ENCODE measurements at regions not wholly inside any gene's neighbourhood (a gene's known extent, or its start where the extent isn't known, plus 50 kb on each side); places are given as distances from the start of the nearest gene placed in this dataset.
A peak's percentile ranks its signal among the peaks of the same experiment; 100 is the strongest.

DNA sequence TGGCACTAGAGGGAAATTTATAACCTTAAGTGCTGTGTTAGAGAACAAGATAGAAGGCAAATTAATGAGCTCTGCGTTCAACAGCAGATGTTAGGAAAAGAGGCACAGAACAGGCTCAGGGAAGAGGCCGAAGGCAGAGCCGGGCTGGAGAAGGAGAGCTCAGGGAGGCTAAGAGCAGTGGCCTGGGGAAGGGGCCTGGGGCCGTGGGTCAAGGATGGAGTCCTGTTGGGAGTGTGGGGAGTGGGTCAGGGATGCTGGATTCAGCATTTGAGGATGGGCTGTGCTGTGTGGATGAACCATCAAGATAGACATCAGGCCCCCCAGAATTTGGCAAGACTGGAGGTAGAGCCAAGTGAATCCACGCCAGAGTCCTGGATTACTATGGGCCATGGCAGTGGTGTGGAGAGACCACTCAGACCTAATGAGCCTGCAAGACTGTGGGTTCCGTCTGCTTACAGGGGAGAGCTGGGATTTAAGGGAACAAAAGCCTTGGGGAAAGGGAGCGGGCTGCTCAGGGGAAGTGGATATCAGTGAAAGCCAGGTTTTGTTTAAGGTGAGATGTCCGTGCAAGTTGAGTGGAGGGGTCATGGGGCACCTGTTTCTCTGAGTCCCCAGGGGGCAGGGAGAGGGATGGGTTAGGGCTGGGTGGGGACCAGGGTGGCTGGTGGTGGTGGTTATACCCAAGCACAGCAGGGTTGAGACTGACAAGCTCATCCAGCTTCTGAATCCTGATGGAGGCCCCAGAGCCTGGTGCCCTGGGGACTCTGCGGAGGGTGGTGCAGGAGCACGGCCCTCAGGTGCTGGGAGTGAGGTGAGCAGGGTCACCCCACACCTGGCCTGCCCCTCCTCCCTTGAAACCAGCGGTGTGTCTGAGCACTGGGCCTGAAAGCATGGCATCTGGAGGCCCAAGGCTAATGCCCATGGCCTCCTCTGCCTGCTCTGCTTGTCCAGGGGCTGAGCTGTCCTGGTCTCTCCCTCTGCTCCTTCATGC lies 101.7 kb downstream of the BMS1 start:
- peaks cover 0 to 2% of the 10 kb centered on the region in 2 donors for H3K27me3 Mint-ChIP-seq
- CTCF ChIA-PET = no interaction called here
- Histone ChIP-seq H3K9me3 (no peaks in the 10 kb centered on the region), H3K4me1 (ENCODE audit: control insufficient read depth in 1 of 2, extremely low read depth in 1 of 2, insufficient read depth in 2 of 2, low read length in 2 of 2) (no peaks in the 10 kb centered on the region), H3K36me3 (ENCODE audit: control insufficient read depth in 2 of 2, extremely low read depth in 1 of 2, insufficient read depth in 1 of 2, low read length in 1 of 2) (no peaks in the 10 kb centered on the region), H3K27me3 (replicated peaks in 1 of 2; ENCODE audit: control insufficient read depth in 2 of 2, extremely low read depth in 1 of 2, insufficient read depth in 2 of 2, low read length in 1 of 2) (peaks cover 0 to 20% of the 10 kb centered on the region in 2 experiments), H3K27ac (ENCODE audit: low read length) (no peak overlapping the region), H3K4me3 (ENCODE audit: control insufficient read depth in 1 of 2, extremely low read depth in 1 of 2, low read length in 1 of 2) (no peak overlapping the region)
- H3K4me3 Mint-ChIP-seq = no peak overlapping the region
- DNase-seq (no peak), ATAC-seq (replicated peaks in 1 of 4) (no peak)
- WGBS (ENCODE audit: insufficient coverage) = 75% methylated on average over 9 of the region's 11 CpGs
- POLR2A ChIA-PET = no interaction called here
- no peaks in the 10 kb centered on the region for H3K36me3 Mint-ChIP-seq
- no peaks in the 10 kb centered on the region for H3K4me1 Mint-ChIP-seq
- H3K27ac Mint-ChIP-seq = no peak overlapping the region
- H3K9me3 Mint-ChIP-seq = peaks cover 14 to 20% (median 14%) of the 10 kb centered on the region in 3 donors

DNA sequence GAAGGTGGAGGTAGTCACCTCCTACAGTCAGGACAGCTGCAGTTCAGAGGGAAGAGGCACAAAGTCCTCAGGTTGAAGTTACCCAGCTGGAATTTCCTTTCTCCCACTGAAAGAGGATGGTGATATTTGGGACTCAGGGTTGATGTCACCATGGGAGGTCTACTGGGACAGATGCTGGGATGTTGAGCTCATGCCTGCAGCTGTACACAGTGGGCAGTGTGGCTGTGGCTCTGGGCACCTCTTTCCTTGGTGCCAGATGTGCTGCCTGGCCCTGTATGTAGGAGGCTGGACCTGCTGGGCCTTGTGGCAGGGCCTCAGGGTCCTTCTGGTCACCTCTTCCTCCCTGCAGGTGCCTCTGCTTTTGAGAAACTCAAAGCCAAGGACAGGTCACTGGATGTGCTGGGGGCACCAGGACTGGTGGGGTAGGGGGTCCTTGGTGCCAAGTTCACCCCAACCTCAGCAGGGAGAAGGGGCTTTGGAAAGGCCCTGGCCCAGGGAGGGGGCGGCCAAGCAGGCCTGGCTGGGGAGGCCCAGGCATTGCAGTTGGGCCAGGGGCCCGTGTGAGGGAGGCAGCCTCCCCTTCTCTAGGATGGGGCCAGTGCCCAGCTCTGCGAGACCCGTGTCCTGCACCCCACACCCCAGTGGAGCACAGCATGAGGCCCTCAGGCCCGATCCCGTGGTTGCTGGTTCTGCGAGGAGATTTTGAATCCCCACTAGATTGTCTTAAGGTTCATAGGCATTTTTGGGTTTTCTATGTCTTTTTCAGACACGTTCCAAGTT lies 103.1 kb downstream of the BMS1 start:
- no peaks in the 10 kb centered on the region for H3K36me3 ChIP-seq (ENCODE audit: control insufficient read depth in 2 of 2, extremely low read depth in 1 of 2, insufficient read depth in 1 of 2, low read length in 1 of 2)
- Mint-ChIP-seq H3K4me1 (no peaks in the 10 kb centered on the region), H3K4me3 (no peak overlapping the region), H3K9me3 (peaks cover 14 to 20% (median 14%) of the 10 kb centered on the region in 3 donors), H3K27me3 (peaks cover 0 to 2% of the 10 kb centered on the region in 2 donors), H3K36me3 (no peaks in the 10 kb centered on the region), H3K27ac (no peak overlapping the region)
- DNase-seq (no peak), ATAC-seq (replicated peaks in 1 of 4) (no peak)
- peaks cover 0 to 7% of the 10 kb centered on the region in 2 experiments for H3K27me3 ChIP-seq (replicated peaks in 1 of 2; ENCODE audit: control insufficient read depth in 2 of 2, extremely low read depth in 1 of 2, insufficient read depth in 2 of 2, low read length in 1 of 2)
- ChIA-PET POLR2A (no interaction called here), CTCF (no interaction called here)
- no peaks in the 10 kb centered on the region for H3K4me1 ChIP-seq (ENCODE audit: control insufficient read depth in 1 of 2, extremely low read depth in 1 of 2, insufficient read depth in 2 of 2, low read length in 2 of 2)
- H3K4me3 ChIP-seq (ENCODE audit: control insufficient read depth in 1 of 2, extremely low read depth in 1 of 2, low read length in 1 of 2) = no peak overlapping the region
- WGBS (ENCODE audit: insufficient coverage) = 78% methylated on average over 5 of the region's 8 CpGs
- no peaks in the 10 kb centered on the region for H3K9me3 ChIP-seq
- no peak overlapping the region for H3K27ac ChIP-seq (ENCODE audit: low read length)

DNA sequence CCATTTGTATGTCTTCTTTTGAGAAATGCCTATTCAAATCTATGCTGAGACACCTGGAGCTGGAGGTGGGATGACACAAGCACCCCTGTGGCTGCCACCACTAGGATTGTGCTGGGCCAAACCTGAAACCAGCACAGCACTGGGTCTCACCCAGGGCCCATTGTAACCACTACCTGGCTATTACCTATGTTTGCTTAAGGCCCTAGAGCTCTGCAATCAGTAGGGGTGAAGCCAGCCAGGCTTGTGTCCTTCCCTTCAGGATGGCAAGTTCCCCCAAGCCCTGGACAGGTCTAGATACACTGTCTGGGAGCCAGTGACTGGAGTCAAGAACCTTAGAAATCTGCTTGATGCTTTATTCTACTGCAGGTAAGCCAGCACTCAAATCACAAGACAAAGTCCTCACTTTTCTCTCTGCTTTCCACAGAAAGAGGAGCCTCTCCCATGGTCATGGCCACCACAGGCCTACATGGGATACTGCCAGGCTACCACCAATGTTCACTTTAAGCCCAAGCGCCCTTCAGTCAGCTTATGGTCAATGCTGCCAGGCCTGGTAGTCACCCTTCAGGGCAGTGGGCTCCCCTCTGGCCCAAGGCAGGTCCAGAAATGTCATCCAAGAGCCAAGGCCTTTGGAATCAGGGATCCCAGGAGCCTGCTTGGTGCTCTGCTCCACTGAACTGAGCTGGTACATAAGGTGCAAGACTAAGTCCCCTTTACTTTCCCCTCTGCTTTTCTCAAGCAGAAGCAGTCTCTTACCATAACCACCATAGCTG lies 105.3 kb downstream of the BMS1 start:
- POLR2A ChIA-PET = no interaction called here
- 38% methylated on average over 1 of the region's 1 CpG for WGBS (ENCODE audit: insufficient coverage)

DNA sequence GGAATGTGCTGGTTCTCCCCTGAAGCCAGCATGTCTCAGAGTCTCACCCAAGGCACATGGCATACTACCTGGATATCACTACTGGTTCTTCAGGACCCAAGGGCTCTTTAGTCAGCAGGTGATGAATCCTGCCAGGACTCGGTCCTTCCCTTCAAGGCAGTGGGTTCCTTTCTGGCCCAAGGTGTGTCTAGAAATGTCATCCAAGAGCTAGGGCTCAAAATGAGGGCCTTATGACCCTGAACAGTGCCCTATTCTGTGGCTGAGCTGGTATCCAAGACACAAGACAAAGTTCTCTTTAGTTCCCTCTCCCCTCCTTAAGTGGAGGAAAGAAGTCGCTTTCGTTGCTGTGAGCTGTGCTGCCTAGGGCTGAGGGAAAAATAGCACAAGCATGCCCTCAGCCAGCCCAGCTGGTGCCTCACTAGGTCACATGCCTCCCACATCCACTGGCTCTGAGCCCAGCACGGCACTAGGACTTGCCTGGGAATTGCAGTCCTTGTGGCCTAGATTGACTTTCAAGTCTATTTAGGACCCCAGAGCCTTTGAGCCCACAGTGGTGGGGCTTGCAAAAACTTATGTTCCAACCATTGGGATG lies 106.0 kb downstream of the BMS1 start:
- H3K4me3 Mint-ChIP-seq = no peak overlapping the region
- 0% methylated on average over 1 of the region's 4 CpGs for WGBS (ENCODE audit: insufficient coverage)

More for the DNA sequence above, 105.3 kb downstream of the BMS1 start:
- Histone ChIP-seq H3K4me3 (ENCODE audit: control insufficient read depth in 1 of 2, extremely low read depth in 1 of 2, low read length in 1 of 2) (no peak overlapping the region), H3K27me3 (replicated peaks in 1 of 2; ENCODE audit: control insufficient read depth in 2 of 2, extremely low read depth in 1 of 2, insufficient read depth in 2 of 2, low read length in 1 of 2) (peaks cover 0 to 5% of the 10 kb centered on the region in 2 experiments), H3K4me1 (ENCODE audit: control insufficient read depth in 1 of 2, extremely low read depth in 1 of 2, insufficient read depth in 2 of 2, low read length in 2 of 2) (no peaks in the 10 kb centered on the region), H3K27ac (ENCODE audit: low read length) (no peak overlapping the region), H3K9me3 (no peaks in the 10 kb centered on the region), H3K36me3 (ENCODE audit: control insufficient read depth in 2 of 2, extremely low read depth in 1 of 2, insufficient read depth in 1 of 2, low read length in 1 of 2) (no peaks in the 10 kb centered on the region)
- ATAC-seq (replicated peaks in 1 of 4) = no peak
- Mint-ChIP-seq H3K27me3 (peaks cover 5% of the 10 kb centered on the region in 2 donors), H3K9me3 (peaks cover 3 to 4% (median 3%) of the 10 kb centered on the region in 3 donors), H3K27ac (no peak overlapping the region), H3K36me3 (no peaks in the 10 kb centered on the region), H3K4me3 (no peak overlapping the region), H3K4me1 (no peaks in the 10 kb centered on the region)
- peak in 1 of 35 experiments; percentile 2 for DNase-seq
- CTCF ChIA-PET = no interaction called here

DNA sequence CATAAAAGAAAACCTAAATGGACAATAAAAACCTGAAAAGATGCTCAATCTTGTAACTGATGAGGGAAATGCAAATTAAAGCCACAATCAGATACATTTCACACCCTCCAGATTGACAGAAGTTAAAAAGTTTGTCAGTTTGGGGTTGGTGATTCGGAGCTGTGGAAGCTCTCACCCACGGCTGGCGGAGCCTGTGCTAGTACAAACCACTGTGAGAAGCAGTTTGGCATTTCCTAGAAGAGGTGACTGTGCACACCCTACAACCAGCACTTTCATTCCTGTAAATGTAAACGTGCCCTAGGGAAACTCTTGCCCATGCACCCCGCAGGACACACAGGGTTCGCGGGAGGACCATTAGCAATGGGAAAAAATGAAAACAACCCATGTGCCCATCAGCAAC lies 114.1 kb downstream of the BMS1 start:
- H3K27me3 ChIP-seq (replicated peaks in 1 of 2; ENCODE audit: control insufficient read depth in 2 of 2, extremely low read depth in 1 of 2, insufficient read depth in 2 of 2, low read length in 1 of 2) = peaks cover 0 to 38% of the 10 kb centered on the region in 2 experiments
- Mint-ChIP-seq H3K27me3 (peaks cover 41 to 43% of the 10 kb centered on the region in 2 donors), H3K9me3 (peaks cover 6 to 9% (median 8%) of the 10 kb centered on the region in 3 donors), H3K4me3 (peak overlapping the region in 1 of 3 donors; percentile 42), H3K36me3 (peaks cover 5% of the 10 kb centered on the region), H3K27ac (no peak overlapping the region), H3K4me1 (peaks cover 2 to 9% (median 5%) of the 10 kb centered on the region in 3 donors)
- DNase-seq (no peak), ATAC-seq (replicated peaks in 1 of 4) (no peak)
- no peaks in the 10 kb centered on the region for H3K36me3 ChIP-seq (ENCODE audit: control insufficient read depth in 2 of 2, extremely low read depth in 1 of 2, insufficient read depth in 1 of 2, low read length in 1 of 2)
- no peak overlapping the region for H3K27ac ChIP-seq (ENCODE audit: low read length)
- H3K4me3 ChIP-seq (ENCODE audit: control insufficient read depth in 1 of 2, extremely low read depth in 1 of 2, low read length in 1 of 2) = no peak overlapping the region
- ChIA-PET CTCF (no interaction called here), POLR2A (no interaction called here)
- 0% methylated on average over 1 of the region's 7 CpGs for WGBS (ENCODE audit: insufficient coverage)
- H3K9me3 ChIP-seq = no peaks in the 10 kb centered on the region
- H3K4me1 ChIP-seq (ENCODE audit: control insufficient read depth in 1 of 2, extremely low read depth in 1 of 2, insufficient read depth in 2 of 2, low read length in 2 of 2) = no peaks in the 10 kb centered on the region

More for the DNA sequence above, 106.0 kb downstream of the BMS1 start:
- Histone ChIP-seq H3K36me3 (ENCODE audit: control insufficient read depth in 2 of 2, extremely low read depth in 1 of 2, insufficient read depth in 1 of 2, low read length in 1 of 2) (no peaks in the 10 kb centered on the region), H3K4me1 (ENCODE audit: control insufficient read depth in 1 of 2, extremely low read depth in 1 of 2, insufficient read depth in 2 of 2, low read length in 2 of 2) (no peaks in the 10 kb centered on the region), H3K27me3 (replicated peaks in 1 of 2; ENCODE audit: control insufficient read depth in 2 of 2, extremely low read depth in 1 of 2, insufficient read depth in 2 of 2, low read length in 1 of 2) (peaks cover 0 to 5% of the 10 kb centered on the region in 2 experiments), H3K9me3 (no peaks in the 10 kb centered on the region), H3K27ac (ENCODE audit: low read length) (no peak overlapping the region), H3K4me3 (ENCODE audit: control insufficient read depth in 1 of 2, extremely low read depth in 1 of 2, low read length in 1 of 2) (no peak overlapping the region)
- DNase-seq (peak in 1 of 35 experiments; percentile 12), ATAC-seq (replicated peaks in 1 of 4) (no peak)
- no peak overlapping the region for H3K27ac Mint-ChIP-seq
- H3K27me3 Mint-ChIP-seq = peaks cover 5 to 10% of the 10 kb centered on the region in 2 donors
- no peaks in the 10 kb centered on the region for H3K4me1 Mint-ChIP-seq
- H3K9me3 Mint-ChIP-seq = no peaks in the 10 kb centered on the region
- no peaks in the 10 kb centered on the region for H3K36me3 Mint-ChIP-seq
- POLR2A ChIA-PET = no interaction called here
- CTCF ChIA-PET = no interaction called here

Data from T-cell (primary cell).